Muscle of arm (tissue), 1 donor: ENCODE measurements at regions not wholly inside any gene's neighbourhood (a gene's known extent, or its start where the extent isn't known, plus 50 kb on each side); places are given as distances from the start of the nearest gene placed in this dataset.

Experiments used
- DNase-seq: peaks from one replicate; pipeline ENCODE4 v3.0.0-alpha.2; 2013

DNA sequence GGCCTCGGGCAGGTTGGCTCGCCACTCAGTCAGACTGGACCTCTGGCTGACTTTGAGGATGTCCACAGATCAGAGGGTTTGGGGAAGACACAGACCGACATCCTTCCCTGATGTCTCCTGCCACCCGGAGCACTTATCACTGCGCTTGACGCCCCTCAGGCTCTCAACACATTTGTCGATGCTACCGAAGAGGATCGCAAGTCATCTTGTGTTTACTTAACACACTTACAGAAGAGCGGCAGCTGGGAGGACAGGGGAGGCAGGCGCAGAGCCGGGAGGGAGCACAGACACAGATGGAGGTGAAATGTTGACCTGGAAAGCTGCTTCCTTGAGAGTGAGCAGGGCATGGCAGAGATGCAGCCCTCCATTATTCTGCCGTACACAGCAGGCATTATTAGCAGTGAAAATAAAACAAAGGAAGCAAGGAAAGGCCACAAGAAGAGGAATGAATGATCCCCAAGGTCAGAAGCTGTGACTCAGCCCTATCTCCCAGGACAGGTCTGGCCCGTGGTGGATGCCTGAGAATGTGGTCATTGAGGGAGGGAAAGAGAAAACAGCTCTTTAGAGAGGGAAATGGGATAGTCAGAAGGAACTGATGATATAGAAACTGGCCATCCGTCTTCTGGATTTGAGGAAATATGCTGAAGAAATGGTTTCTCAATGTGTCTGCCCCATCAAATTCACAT lies 549.5 kb upstream of the ARGLU1 start:
- no peak for DNase-seq

DNA sequence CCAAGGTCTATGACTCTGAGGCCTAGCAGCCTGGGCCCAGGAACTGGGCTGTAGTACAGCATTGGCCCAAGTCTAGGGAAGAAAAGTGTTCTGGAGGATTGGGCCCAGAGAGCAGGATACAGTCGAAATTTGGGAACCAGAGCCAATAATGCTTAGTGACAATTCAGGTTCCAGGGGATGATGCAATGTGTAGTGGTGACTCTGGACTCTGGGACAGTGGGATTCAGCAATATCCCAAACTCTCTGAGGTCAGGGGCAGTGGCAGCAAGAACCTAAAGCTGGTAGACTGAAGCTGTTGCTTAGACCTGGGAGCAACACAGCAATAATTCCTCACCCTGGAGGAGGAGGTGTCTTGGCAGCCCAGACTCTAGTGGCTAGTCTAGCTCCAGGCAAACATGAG lies 545.5 kb upstream of the ARGLU1 start:
- DNase-seq = no peak

- no peak for DNase-seq
These were observed 543.3 kb upstream of the ARGLU1 start for GRCh38 chr13:107111248-107111647.

DNA sequence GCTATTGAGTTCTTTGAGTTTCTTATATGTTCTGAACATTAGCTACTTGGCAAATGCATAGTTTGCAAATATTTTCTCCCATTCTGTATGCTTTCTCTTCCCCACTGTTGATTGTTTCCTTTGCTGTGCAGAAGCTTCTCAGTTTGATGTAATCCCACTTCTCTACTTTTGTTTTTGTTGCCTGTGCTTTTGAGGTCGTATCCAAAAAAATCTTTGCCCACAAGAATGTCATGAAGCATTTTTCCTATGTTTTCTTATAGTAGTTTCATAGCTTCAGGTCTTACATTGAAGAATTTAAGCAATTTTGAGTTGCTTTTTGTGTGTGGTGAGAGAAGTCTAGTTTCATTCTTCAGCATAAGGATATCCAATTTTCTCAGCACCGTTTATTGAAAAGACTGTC lies 536.7 kb upstream of the ARGLU1 start:
- no peak for DNase-seq

DNA sequence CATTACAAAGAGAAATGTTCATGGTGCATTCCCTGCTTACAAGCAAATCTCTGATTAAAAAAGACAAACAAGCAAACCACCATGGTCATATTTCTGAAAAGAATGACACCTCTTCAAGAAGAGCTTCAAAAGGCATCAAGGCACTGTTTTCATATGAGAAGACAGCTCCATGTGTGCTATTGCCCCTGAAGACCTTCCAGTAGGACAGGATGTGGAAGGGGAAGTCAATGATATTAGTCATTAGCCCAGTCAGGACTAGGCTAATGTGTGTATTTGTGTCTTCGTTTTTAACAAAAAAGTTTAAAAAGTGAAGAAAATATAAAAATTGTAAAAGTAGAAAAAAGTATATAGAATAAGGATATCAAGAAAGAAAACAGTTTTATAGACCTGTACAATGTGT lies 534.7 kb upstream of the ARGLU1 start:
- no peak for DNase-seq

DNA sequence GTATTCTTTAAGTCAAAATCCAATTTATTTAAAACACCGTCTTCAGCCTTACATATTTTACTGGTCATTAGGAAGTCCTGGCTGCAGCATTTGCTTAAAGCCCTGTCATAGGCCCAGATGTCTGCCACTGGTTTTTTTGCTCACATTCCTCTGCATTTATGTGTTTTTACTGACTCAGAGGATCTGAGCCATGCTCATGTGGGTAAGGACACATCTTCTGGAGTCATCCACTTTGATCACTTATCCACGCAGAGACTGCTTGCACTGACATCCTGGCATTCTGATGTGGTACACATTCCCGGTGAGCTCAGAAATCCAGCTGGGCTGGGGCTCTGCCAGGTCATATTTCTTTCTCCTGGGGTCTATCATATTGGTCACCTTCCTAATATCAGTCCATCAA lies 531.7 kb upstream of the ARGLU1 start:
- DNase-seq = no peak

DNA sequence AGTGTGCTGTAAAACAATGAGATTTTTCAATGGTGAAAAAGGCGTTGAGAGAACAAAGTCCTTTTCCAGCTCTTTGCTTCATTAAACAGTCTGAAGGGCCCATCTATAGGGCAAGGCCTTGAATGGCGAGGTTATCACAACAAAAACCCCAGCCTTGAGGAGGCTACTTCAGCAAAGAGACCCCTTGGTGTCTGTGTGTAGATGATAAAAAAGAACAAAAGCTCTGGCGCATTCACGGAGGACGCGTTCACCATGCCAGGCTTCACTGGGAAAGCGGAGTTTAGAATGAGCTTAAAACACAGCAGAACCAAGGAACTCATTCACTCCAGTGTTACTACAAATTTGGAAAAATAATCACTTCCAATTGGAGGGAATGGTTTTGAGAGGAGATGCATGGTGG lies 530.0 kb upstream of the ARGLU1 start:
- no peak for DNase-seq

DNA sequence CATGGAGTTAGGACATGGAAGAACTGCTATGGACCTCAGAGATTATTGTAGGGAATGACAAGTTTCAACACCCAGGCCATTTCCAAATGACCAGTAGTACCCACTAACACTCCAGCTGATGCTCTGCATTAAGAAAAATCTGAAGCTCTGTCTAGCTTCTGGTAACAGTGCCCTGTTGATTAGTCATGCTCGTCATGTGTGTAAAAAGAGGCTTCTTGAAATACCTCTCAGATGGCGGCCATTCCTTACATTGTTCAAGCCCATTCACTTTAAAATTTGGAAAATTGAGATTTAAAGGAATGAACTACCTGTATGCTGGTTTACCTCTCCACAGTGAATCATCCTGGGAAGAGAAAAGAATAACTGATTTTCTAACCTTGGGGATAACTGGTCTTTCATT lies 527.9 kb upstream of the ARGLU1 start:
- no peak for DNase-seq

DNA sequence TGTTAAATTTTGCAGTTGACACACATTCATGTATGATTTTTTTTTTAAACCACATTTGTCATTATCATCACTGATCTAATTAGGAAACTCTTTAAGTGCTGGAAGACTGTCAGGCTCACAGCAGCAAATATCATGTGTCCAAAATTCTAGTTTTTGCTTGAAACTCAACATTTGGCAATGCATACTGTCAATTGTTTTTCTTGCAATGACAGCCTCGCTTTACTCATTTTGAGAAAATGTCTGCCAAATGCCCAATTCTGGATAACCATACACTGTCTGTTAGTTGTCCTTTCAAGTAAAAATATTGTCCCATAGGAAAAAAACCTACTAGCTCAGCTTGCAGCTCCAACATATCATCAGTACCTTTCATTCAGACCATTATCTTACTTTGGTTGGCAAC lies 523.9 kb upstream of the ARGLU1 start:
- DNase-seq = no peak

- peak; percentile 55 for DNase-seq
These were observed 523.5 kb upstream of the ARGLU1 start for GRCh38 chr13:107091428-107091827.

DNA sequence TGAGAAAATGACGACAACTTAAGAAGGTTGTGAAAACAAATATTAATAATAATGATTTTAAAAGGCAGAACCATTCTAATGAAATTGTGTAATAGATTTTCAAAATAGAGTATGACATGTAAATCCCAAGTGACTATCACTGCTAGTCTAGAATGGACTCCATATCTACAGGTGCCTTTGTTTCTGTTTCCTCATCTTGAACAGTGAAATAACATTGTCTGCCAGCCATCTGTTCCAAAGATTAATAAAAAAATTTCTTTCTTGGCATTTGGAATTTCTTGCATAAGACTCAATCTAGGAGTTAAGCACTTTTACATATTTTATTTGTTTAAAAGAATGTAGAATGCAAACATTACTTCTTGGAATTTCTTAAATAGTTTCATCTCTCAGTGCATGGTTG lies 520.1 kb upstream of the ARGLU1 start:
- no peak for DNase-seq

- DNase-seq = peak; percentile 57
These were observed 511.6 kb upstream of the ARGLU1 start for GRCh38 chr13:107079423-107080049.

DNA sequence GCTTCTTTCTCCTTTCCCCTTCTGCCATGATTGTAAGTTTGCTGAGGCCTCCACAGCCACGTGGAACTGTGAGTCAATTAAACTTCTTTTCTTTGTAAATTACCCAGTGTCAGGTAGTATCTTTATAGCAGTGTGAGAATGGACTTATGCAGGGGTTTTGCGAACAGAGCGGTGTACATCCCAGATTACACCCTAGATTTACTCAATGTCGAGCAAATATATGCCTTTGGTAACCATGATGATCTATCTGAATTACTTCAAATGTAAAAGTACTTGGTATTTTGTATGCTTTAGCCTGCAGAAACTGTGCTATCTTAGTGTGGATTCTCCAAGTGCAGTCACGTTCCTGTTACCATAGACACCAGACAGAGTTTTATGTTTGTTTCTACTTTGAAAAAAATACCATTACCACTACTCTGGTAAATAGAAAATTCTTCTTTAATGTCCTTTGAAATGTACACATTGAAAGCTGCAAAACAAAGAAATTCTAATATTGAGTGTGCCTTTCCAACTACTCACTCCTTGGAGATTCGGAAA lies 510.4 kb upstream of the ARGLU1 start:
- DNase-seq = no peak

DNA sequence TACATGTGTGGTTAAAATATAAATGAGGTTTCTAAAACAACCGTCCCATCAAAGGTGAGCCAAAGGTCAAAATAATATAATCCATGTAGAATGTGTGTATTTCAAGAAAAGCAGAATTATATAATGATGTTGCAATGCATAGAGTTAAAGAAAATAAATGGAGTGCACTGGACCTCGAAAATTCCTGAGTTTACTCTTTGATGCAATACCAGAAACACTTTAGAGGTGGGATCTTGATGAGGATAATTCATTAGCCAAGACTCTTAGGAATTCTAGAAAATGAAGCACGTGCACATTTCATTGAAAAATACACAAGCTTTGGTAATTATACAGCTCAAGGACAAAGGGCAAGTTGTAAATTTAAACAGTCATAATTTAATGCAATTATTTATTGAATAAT lies 508.9 kb upstream of the ARGLU1 start:
- no peak for DNase-seq

GRCh38 chr13:107075576-107075975 lies 507.6 kb upstream of the ARGLU1 start:
- DNase-seq = no peak

DNA sequence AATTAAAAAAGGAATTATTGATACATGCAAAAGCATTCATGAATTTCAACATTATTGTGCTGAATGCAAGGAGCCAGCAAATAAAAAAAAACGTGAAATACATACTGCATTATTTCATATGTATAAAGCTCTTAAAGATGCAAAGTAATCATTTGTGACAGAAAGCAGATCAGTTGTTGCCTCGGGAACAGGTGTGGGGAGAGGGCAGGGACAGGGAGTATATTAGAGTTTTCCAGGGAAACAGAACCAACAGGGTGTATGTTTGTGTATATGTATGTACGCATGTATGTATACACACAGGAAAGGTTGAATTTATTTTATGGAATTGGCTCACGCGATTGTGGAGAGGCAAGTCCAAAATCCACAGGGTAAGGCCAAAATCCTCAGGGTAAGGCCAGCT lies 502.9 kb upstream of the ARGLU1 start:
- no peak for DNase-seq

GRCh38 chr13:107069108-107069776 lies 501.3 kb upstream of the ARGLU1 start:
- DNase-seq = no peak

- DNase-seq = no peak
These were observed 499.4 kb upstream of the ARGLU1 start for GRCh38 chr13:107067381-107067780.

DNA sequence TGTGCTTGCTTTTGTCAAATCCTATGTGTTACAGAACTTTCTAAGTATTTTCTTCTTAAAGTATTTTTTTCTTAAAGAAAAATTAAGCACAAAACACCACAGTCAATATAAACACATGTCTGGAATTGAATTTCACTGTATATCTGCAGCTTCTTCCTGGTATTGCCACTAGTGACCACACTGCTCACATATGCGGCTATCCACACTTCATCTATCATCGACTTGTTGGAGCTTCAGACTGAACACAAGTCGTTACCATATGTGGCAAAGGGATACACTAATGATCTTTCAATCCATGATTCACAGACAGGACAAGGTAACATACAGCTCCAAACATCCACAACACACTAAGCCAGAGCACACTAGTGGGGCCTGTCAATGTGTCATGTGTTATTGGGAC lies 498.4 kb upstream of the ARGLU1 start:
- DNase-seq = no peak

DNA sequence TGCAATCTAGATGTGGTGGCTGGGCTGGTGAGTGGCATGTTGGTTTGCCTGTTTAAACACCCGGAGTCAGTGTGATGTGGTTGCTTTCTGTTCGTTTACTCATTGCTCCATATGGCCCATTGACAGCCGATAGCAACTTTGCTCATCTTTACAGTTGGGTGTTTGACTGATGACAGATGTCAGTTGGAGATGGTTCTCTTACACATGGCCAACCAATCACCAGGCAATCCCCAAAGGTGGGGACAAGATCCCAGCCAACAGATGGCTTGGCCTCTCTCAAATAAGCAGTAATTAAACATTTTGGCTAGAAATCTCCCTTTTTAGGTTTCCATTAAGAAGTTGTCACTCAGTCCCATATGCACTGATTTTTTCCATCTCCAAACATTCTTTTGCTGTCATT lies 497.1 kb upstream of the ARGLU1 start:
- no peak for DNase-seq

GRCh38 chr13:107057028-107057631 lies 489.2 kb upstream of the ARGLU1 start:
- DNase-seq = no peak

DNA sequence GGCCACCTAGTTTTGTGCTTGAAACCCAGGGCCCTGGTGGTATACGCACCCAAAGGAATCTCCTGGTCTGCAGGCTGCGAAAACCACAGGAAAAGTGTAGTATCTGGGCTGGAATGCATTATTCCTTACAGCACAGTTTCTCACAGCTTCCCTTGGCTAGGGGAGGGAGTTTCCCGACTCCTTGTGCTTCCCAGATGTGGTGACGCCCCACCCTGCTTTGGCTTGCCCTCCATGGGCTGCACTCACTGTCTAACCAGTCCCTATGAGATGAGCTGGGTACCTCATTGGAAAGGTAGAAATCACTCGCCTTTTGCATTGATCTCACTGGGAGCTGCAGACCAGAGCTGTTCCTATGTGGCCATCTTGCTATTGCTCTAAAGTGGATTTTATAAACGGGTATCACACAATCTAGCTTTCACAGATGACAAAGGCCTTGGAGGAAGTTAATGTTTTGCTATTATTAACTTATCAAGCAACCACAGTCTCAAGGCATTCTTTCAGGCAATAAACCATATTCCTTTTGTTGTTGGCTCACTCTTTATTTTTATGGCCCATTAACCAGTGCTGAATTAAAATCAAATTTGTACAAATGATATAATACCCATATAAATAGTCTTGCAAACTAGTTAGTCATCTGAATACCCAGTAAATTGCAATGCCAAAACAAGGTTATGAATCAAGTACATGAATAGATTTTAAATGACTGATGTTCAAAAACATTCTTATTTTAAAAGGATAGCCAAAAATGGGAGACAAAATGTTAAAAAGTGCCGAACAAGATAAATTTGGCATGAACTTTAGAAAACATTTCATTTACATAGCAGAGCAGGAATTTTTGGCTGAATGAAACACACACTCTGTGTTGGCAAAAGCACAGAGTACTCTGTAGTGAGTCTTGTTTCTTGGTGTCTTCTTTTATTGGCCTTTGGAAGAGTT lies 475.4 kb upstream of the ARGLU1 start:
- DNase-seq = peak; percentile 57
